IMR-90 (cell line): ENCODE measurements at regions not wholly inside any gene's neighbourhood (a gene's known extent, or its start where the extent isn't known, plus 50 kb on each side); places are given as distances from the start of the nearest gene placed in this dataset.
A peak's percentile ranks its signal among the peaks of the same experiment; 100 is the strongest.

Experiments used
- ATAC-seq: fragments of 200-7000 bp; cut with Tn5 transposase; 2 replicates; pipeline ENCODE4 v1.9.1; 2020; ENCODE audit warnings: low read depth, mild to moderate bottlenecking, moderate library complexity
- BruUV-seq: library from RNA; stranded (reverse); fragments of 400-500 nt; replicated peaks from 2 replicates; lab custom pipeline; 2021; lab: Mats Ljungman, UMichigan
- CTCF ChIA-PET: fragments of 300-600 bp; formaldehyde crosslinking; extraction: SDS; loops from one replicate; lab custom pipeline; 2021; ENCODE audit warnings: antibody characterized with exemption; lab: Yijun Ruan, JAX
- POLR2A ChIA-PET: fragments of 300-600 bp; sonication (Branson Sonifier 250); formaldehyde crosslinking; loops from one replicate; lab custom pipeline; 2022; ENCODE audit warnings: antibody characterized with exemption; ENCODE audit not compliant: unreplicated experiment; lab: Charles Lee
- DNase-seq: peaks from one replicate; pipeline ENCODE4 v3.0.0; 2013
- H2AFZ ChIP-seq: replicated peaks from 2 replicates; pipeline ENCODE3; 2013; ENCODE audit warnings: low read length, mild to moderate bottlenecking; ENCODE audit not compliant: poor library complexity
- H2AK5ac ChIP-seq: 2 replicates; pipeline ENCODE4 v1.6.1; 2013; ENCODE audit warnings: low read depth, low read length, inconsistent platforms
- H2AK9ac ChIP-seq: replicated peaks from 2 replicates; pipeline ENCODE3; 2013; ENCODE audit warnings: mild to moderate bottlenecking, low read depth, low read length, moderate library complexity; ENCODE audit not compliant: poor library complexity
- H2BK120ac ChIP-seq: 2 replicates; pipeline ENCODE4 v1.6.1; 2013; ENCODE audit warnings: low read depth, low read length, inconsistent platforms
- H2BK15ac ChIP-seq: 3 replicates; pipeline ENCODE4 v1.6.1; 2013; ENCODE audit warnings: low read depth, low read length, inconsistent platforms
- H2BK20ac ChIP-seq: 2 replicates; pipeline ENCODE4 v1.6.1; 2013; ENCODE audit warnings: low read depth, mild to moderate bottlenecking, inconsistent platforms, low read length, moderate library complexity
- H2BK5ac ChIP-seq: 2 replicates; pipeline ENCODE4 v1.6.1; 2013; ENCODE audit warnings: mild to moderate bottlenecking, low read depth, low read length, inconsistent platforms; ENCODE audit not compliant: poor library complexity, severe bottlenecking
- H3K14ac ChIP-seq: replicated peaks from 2 replicates; pipeline ENCODE4 v1.6.1; 2013; ENCODE audit warnings: low read depth, low read length, inconsistent platforms
- H3K18ac ChIP-seq: 2 replicates; pipeline ENCODE4 v1.6.1; 2013; ENCODE audit warnings: low read depth, low read length, control low read depth
- H3K23ac ChIP-seq: 2 replicates; pipeline ENCODE4 v1.6.1; 2013; ENCODE audit warnings: low read depth, low read length, inconsistent platforms
- H3K27ac ChIP-seq: 2 replicates; pipeline ENCODE4 v1.5.1; 2013; ENCODE audit warnings: mild to moderate bottlenecking, control low read depth, low read length; ENCODE audit not compliant: insufficient read depth
- H3K27me3 ChIP-seq: 2 replicates; pipeline ENCODE4 v1.6.1; 2013; ENCODE audit warnings: low read length; ENCODE audit not compliant: control insufficient read depth, insufficient read depth
- H3K36me3 ChIP-seq: 2 replicates; pipeline ENCODE4 v1.6.1; 2013; ENCODE audit warnings: low read length, mixed read lengths; ENCODE audit not compliant: control insufficient read depth, insufficient read depth
- H3K4ac ChIP-seq: 2 replicates; pipeline ENCODE4 v1.6.1; 2013; ENCODE audit warnings: low read depth, low read length, inconsistent platforms
- H3K4me1 ChIP-seq: 2 replicates; pipeline ENCODE4 v1.6.1; 2013; ENCODE audit warnings: low read length, mixed read lengths; ENCODE audit not compliant: control insufficient read depth, insufficient read depth
- H3K4me2 ChIP-seq: 2 replicates; pipeline ENCODE4 v1.6.1; 2013; ENCODE audit warnings: low read depth, mild to moderate bottlenecking, control low read depth, low read length, moderate library complexity
- H3K4me3 ChIP-seq: 2 replicates; pipeline ENCODE4 v1.5.1; 2013; ENCODE audit warnings: low read depth, mild to moderate bottlenecking, control low read depth, low read length, moderate library complexity; ENCODE audit not compliant: insufficient read depth
- H3K56ac ChIP-seq: 2 replicates; pipeline ENCODE4 v1.6.1; 2013; ENCODE audit warnings: low read length, inconsistent platforms; ENCODE audit not compliant: insufficient read depth; ENCODE audit errors: extremely low read depth
- H3K79me1 ChIP-seq, 2 experiments: 2 replicates each; pipeline ENCODE4 v1.6.1; 2013; ENCODE audit warnings: low read length in 2 of 2, inconsistent platforms in 1 of 2, low read depth in 1 of 2
- H3K9ac ChIP-seq: 2 replicates; pipeline ENCODE4 v1.6.1; 2013; ENCODE audit warnings: low read depth, low read length, control low read depth
- H3K9me1 ChIP-seq: 2 replicates; pipeline ENCODE4 v1.6.1; 2013; ENCODE audit warnings: low read length, inconsistent platforms; ENCODE audit not compliant: insufficient read depth
- H3K9me3 ChIP-seq: 2 replicates; pipeline ENCODE4 v1.6.1; 2013; ENCODE audit warnings: low read length; ENCODE audit not compliant: control insufficient read depth, insufficient read depth
- H4K20me1 ChIP-seq: 2 replicates; pipeline ENCODE4 v1.6.1; 2013; ENCODE audit warnings: low read length, inconsistent platforms; ENCODE audit not compliant: insufficient read depth
- H4K5ac ChIP-seq: 2 replicates; pipeline ENCODE4 v1.6.1; 2013; ENCODE audit warnings: mild to moderate bottlenecking, low read depth, low read length, control low read depth
- H4K8ac ChIP-seq, 2 experiments: 2 replicates each; pipeline ENCODE4 v1.6.1; 2013; ENCODE audit warnings: low read depth in 2 of 2, low read length in 2 of 2, control low read depth in 1 of 2, inconsistent platforms in 1 of 2
- H4K91ac ChIP-seq: 2 replicates; pipeline ENCODE4 v1.6.1; 2013; ENCODE audit warnings: low read depth, low read length, inconsistent platforms; ENCODE audit not compliant: insufficient read depth
- BHLHE40 ChIP-seq: fragments of 150-350 bp; IDR thresholded peaks from 2 replicates; pipeline ENCODE4 v1.6.1; 2016; ENCODE audit warnings: mild to moderate bottlenecking, low read depth, low read length
- CEBPB ChIP-seq: IDR thresholded peaks from 2 replicates; pipeline ENCODE4 v1.6.1; 2012; ENCODE audit warnings: low read depth, low read length, improper control_type of control experiment
- CHD1 ChIP-seq: IDR thresholded peaks from 2 replicates; pipeline ENCODE4 v1.6.1; 2012; ENCODE audit warnings: low read depth, low read length, improper control_type of control experiment
- CTCF ChIP-seq: conservative IDR thresholded peaks from 2 replicates; pipeline ENCODE4 v1.5.1; 2012; ENCODE audit warnings: mild to moderate bottlenecking, low read depth, low read length, improper control_type of control experiment
- FOS ChIP-seq: fragments of 150-350 bp; IDR thresholded peaks from 2 replicates; pipeline ENCODE4 v1.6.1; 2016; ENCODE audit warnings: low read depth, low read length
- MAFK ChIP-seq: IDR thresholded peaks from 2 replicates; pipeline ENCODE4 v1.6.1; 2012; ENCODE audit warnings: low read depth, low read length, improper control_type of control experiment
- MAZ ChIP-seq: IDR thresholded peaks from 2 replicates; pipeline ENCODE4 v1.6.1; 2012; ENCODE audit warnings: low read depth, mild to moderate bottlenecking, low read length, improper control_type of control experiment, moderate library complexity, borderline replicate concordance
- MXI1 ChIP-seq: IDR thresholded peaks from 2 replicates; pipeline ENCODE4 v1.6.1; 2012; ENCODE audit warnings: low read depth, mild to moderate bottlenecking, low read length, moderate library complexity, borderline replicate concordance
- NFE2L2 ChIP-seq: fragments of 150-350 bp; IDR thresholded peaks from 2 replicates; pipeline ENCODE4 v1.6.1; 2016; ENCODE audit warnings: low read depth, mild to moderate bottlenecking, low read length
- POLR2A ChIP-seq: IDR thresholded peaks from 2 replicates; pipeline ENCODE4 v1.6.1; 2012; ENCODE audit warnings: mild to moderate bottlenecking, low read depth, low read length
- RAD21 ChIP-seq: IDR thresholded peaks from 2 replicates; pipeline ENCODE4 v1.6.1; 2012; ENCODE audit warnings: low read length, improper control_type of control experiment
- RCOR1 ChIP-seq: IDR thresholded peaks from 2 replicates; pipeline ENCODE4 v1.6.1; 2012; ENCODE audit warnings: mild to moderate bottlenecking, low read length, improper control_type of control experiment; ENCODE audit not compliant: insufficient replicate concordance
- RFX5 ChIP-seq: IDR thresholded peaks from 2 replicates; pipeline ENCODE4 v1.8.0; 2012; ENCODE audit warnings: low read depth, mild to moderate bottlenecking, low read length, moderate library complexity
- SMC3 ChIP-seq: fragments of 150-350 bp; IDR thresholded peaks from 2 replicates; pipeline ENCODE4 v1.6.1; 2016; ENCODE audit warnings: low read depth, mild to moderate bottlenecking, antibody characterized with exemption, low read length, moderate library complexity
- WGBS, 2 experiments: methylation state at CpG; one replicate each; pipeline versions ENCODE4 v1.1.5 to v1.1.7; 2013; ENCODE audit warnings: missing lambda C conversion rate in 2 of 2; ENCODE audit not compliant: insufficient read length in 1 of 2; ENCODE audit errors: extremely low coverage in 2 of 2; 5-methylcytosine and 5-hydroxymethylcytosine counted together
- dilution Hi-C: fragments of 300-500 bp; cut with HindIII; formaldehyde crosslinking; loops from one replicate; pipeline ENCODE4 v1.14.3; 2018; ENCODE audit warnings: low sequenced_read_pairs; ENCODE audit not compliant: unreplicated experiment
- in situ Hi-C: fragments of 300-500 bp; cut with MboI; formaldehyde crosslinking; loops from 3 replicates; pipeline ENCODE4 v1.14.3; 2019; ENCODE audit warnings: low sequenced_read_pairs, inconsistent platforms, mixed read lengths
- intact Hi-C: fragments of 100-400 bp; cut with micrococcal nuclease; formaldehyde crosslinking; loops from 2 replicates; pipeline ENCODE4 v1.10.0; 2022

GRCh38 chr6:121838842-121839241 lies 403.4 kb downstream of the GJA1 start:
- H3K27ac ChIP-seq: no peak overlapping the region
- no peak overlapping the region for H2BK5ac ChIP-seq
- DNase-seq (peak; percentile 38), ATAC-seq (peak; percentile 37; the same call in 1 of the 2 replicates)
- no peak overlapping the region; the same call in 1 of the 2 replicates for H4K91ac ChIP-seq
- POLR2A ChIA-PET: no interaction called here
- CTCF ChIA-PET: interaction anchor here (2.2 kb wide), 1 partner anchor 10 kb away, joined by 7 read pairs; no protein-coding TSS in a partner anchor
- H3K56ac ChIP-seq: no peak overlapping the region
- no peak overlapping the region for H4K5ac ChIP-seq
- no peaks in the 10 kb centered on the region for H3K27me3 ChIP-seq
- no peaks in the 10 kb centered on the region for H3K36me3 ChIP-seq
- dilution Hi-C loops: no loop called here
- in situ Hi-C loops: no loop called here
- intact Hi-C loops: no loop called here
- no peak overlapping the region for H3K4me2 ChIP-seq
- H4K8ac ChIP-seq: no peak overlapping the region
- H3K4me1 ChIP-seq: peaks cover 2% of the 10 kb centered on the region
- H2AFZ ChIP-seq: no peak overlapping the region
- BruUV-seq: no TSS peak
- no peak overlapping the region for H3K4ac ChIP-seq
- H3K9ac ChIP-seq: no peak overlapping the region
- WGBS, 2 experiments: no CpG with 5 or more reads among the region's 3 CpGs
- no peak overlapping the region for H3K23ac ChIP-seq
- no peak overlapping the region for H3K14ac ChIP-seq
- no peak overlapping the region for H2BK120ac ChIP-seq
- no peak overlapping the region for H2BK20ac ChIP-seq
- H3K4me3 ChIP-seq: no peak overlapping the region
- H2AK9ac ChIP-seq: no peak overlapping the region
- H3K9me3 ChIP-seq: no peaks in the 10 kb centered on the region
- 0 out of 2 replicates have a peak overlapping the region, but pooled peaks have one; percentile 4 for H2AK5ac ChIP-seq
- H4K20me1 ChIP-seq: no peaks in the 10 kb centered on the region
- no peak for TF ChIP-seq MAFK
- TF ChIP-seq POLR2A: no peak
- no peak for TF ChIP-seq FOS
- TF ChIP-seq CHD1: no peak
- no peak for TF ChIP-seq RAD21
- TF ChIP-seq MAZ: no peak
- no peak for TF ChIP-seq RCOR1
- no peak for TF ChIP-seq SMC3
- TF ChIP-seq BHLHE40: no peak
- TF ChIP-seq MXI1: no peak
- no peak for TF ChIP-seq CEBPB
- no peak for TF ChIP-seq RFX5
- TF ChIP-seq NFE2L2: no peak
- no peak for TF ChIP-seq CTCF
- no peaks in the 10 kb centered on the region for H3K79me1 ChIP-seq
- H3K18ac ChIP-seq: no peak overlapping the region
- H3K9me1 ChIP-seq: no peaks in the 10 kb centered on the region
- H2BK15ac ChIP-seq: no peak overlapping the region
